ENCODE measurements at regions not wholly inside any gene's neighbourhood (a gene's known extent, or its start where the extent isn't known, plus 50 kb on each side); places are given as distances from the start of the nearest gene placed in this dataset.

- Mint-ChIP-seq H3K4me1 (peaks cover 0 to 5% (median 0%) of the 10 kb centered on the region in 7 donors), H3K36me3 (no peaks in the 10 kb centered on the region), H3K4me3 (no peak overlapping the region), H3K9me3 (peaks cover 0 to 6% (median 0%) of the 10 kb centered on the region in 11 donors), H3K27ac (no peak overlapping the region), H3K27me3 (peaks cover 14 to 56% (median 43%) of the 10 kb centered on the region in 5 donors)
- Histone ChIP-seq H3K27me3 (ENCODE audit: control insufficient read depth in 2 of 2, insufficient read depth in 2 of 2, low read length in 2 of 2) (peaks cover 0 to 5% of the 10 kb centered on the region in 2 donors), H3K9me3 (ENCODE audit: control insufficient read depth in 2 of 3, low read length in 3 of 3) (no peaks in the 10 kb centered on the region), H3K4me3 (ENCODE audit: low read length) (no peak overlapping the region), H3K4me1 (ENCODE audit: control insufficient read depth in 2 of 2, insufficient read depth in 2 of 2, low read length in 2 of 2) (no peaks in the 10 kb centered on the region), H3K36me3 (ENCODE audit: control insufficient read depth in 2 of 3, insufficient read depth in 3 of 3, low read length in 3 of 3) (no peaks in the 10 kb centered on the region), H3K27ac (ENCODE audit: low read depth, low read length) (no peak overlapping the region)
- POLR2A ChIA-PET = no interaction called here
- CTCF ChIA-PET = no interaction called here
- intact Hi-C loops (cut with micrococcal nuclease) = no loop called here
- ATAC-seq (no peak), DNase-seq (no peak)
Measured at GRCh38 chr13:39159393-39159792, 121.1 kb downstream of the NHLRC3 start.

- H3K27ac Mint-ChIP-seq = no peak overlapping the region
Measured at GRCh38 chr13:39159846-39160370, 121.7 kb downstream of the NHLRC3 start.

GRCh38 chr13:39167018-39167417 lies 128.8 kb downstream of the NHLRC3 start:
- POLR2A ChIA-PET = no interaction called here
- Histone ChIP-seq H3K36me3 (ENCODE audit: control insufficient read depth in 2 of 3, insufficient read depth in 3 of 3, low read length in 3 of 3) (no peaks in the 10 kb centered on the region), H3K4me3 (ENCODE audit: low read length) (no peak overlapping the region), H3K27ac (ENCODE audit: low read depth, low read length) (no peak overlapping the region), H3K4me1 (ENCODE audit: control insufficient read depth in 2 of 2, insufficient read depth in 2 of 2, low read length in 2 of 2) (no peaks in the 10 kb centered on the region), H3K9me3 (ENCODE audit: control insufficient read depth in 2 of 3, low read length in 3 of 3) (no peaks in the 10 kb centered on the region), H3K27me3 (ENCODE audit: control insufficient read depth in 2 of 2, insufficient read depth in 2 of 2, low read length in 2 of 2) (peaks cover 0 to 5% of the 10 kb centered on the region in 2 donors)
- ATAC-seq (no peak), DNase-seq (no peak)
- Mint-ChIP-seq H3K4me3 (no peak overlapping the region), H3K27me3 (peaks cover 0 to 22% (median 16%) of the 10 kb centered on the region in 5 donors), H3K4me1 (no peaks in the 10 kb centered on the region), H3K36me3 (no peaks in the 10 kb centered on the region), H3K27ac (no peak overlapping the region), H3K9me3 (peaks cover 0 to 6% (median 0%) of the 10 kb centered on the region in 11 donors)
- intact Hi-C loops (cut with micrococcal nuclease) = no loop called here
- CTCF ChIA-PET = no interaction called here

More at GRCh38 chr13:39159846-39160370, 121.7 kb downstream of the NHLRC3 start:
- H3K36me3 ChIP-seq (ENCODE audit: control insufficient read depth in 2 of 3, insufficient read depth in 3 of 3, low read length in 3 of 3) = no peaks in the 10 kb centered on the region
- POLR2A ChIA-PET = no interaction called here
- Mint-ChIP-seq H3K4me1 (peaks cover 0 to 5% (median 0%) of the 10 kb centered on the region in 7 donors), H3K4me3 (no peak overlapping the region), H3K36me3 (no peaks in the 10 kb centered on the region), H3K27me3 (peaks cover 13 to 52% (median 43%) of the 10 kb centered on the region in 5 donors), H3K9me3 (peaks cover 0 to 6% (median 0%) of the 10 kb centered on the region in 11 donors)
- no peak overlapping the region for H3K4me3 ChIP-seq (ENCODE audit: low read length)
- no peaks in the 10 kb centered on the region for H3K4me1 ChIP-seq (ENCODE audit: control insufficient read depth in 2 of 2, insufficient read depth in 2 of 2, low read length in 2 of 2)
- intact Hi-C loops (cut with micrococcal nuclease) = no loop called here
- ATAC-seq (no peak), DNase-seq (no peak)
- CTCF ChIA-PET = no interaction called here
- H3K9me3 ChIP-seq (ENCODE audit: control insufficient read depth in 2 of 3, low read length in 3 of 3) = no peaks in the 10 kb centered on the region
- peaks cover 0 to 5% of the 10 kb centered on the region in 2 donors for H3K27me3 ChIP-seq (ENCODE audit: control insufficient read depth in 2 of 2, insufficient read depth in 2 of 2, low read length in 2 of 2)
- no peak overlapping the region for H3K27ac ChIP-seq (ENCODE audit: low read depth, low read length)

GRCh38 chr13:39170711-39171110 lies 132.5 kb downstream of the NHLRC3 start:
- Mint-ChIP-seq H3K27ac (no peak overlapping the region), H3K27me3 (peaks cover 0 to 5% (median 4%) of the 10 kb centered on the region in 5 donors), H3K9me3 (no peaks in the 10 kb centered on the region), H3K4me1 (no peaks in the 10 kb centered on the region), H3K4me3 (no peak overlapping the region), H3K36me3 (no peaks in the 10 kb centered on the region)
- Histone ChIP-seq H3K36me3 (ENCODE audit: control insufficient read depth in 2 of 3, insufficient read depth in 3 of 3, low read length in 3 of 3) (no peaks in the 10 kb centered on the region), H3K4me1 (ENCODE audit: control insufficient read depth in 2 of 2, insufficient read depth in 2 of 2, low read length in 2 of 2) (no peaks in the 10 kb centered on the region), H3K9me3 (ENCODE audit: control insufficient read depth in 2 of 3, low read length in 3 of 3) (no peaks in the 10 kb centered on the region), H3K4me3 (ENCODE audit: low read length) (no peak overlapping the region), H3K27ac (ENCODE audit: low read depth, low read length) (no peak overlapping the region), H3K27me3 (ENCODE audit: control insufficient read depth in 2 of 2, insufficient read depth in 2 of 2, low read length in 2 of 2) (no peaks in the 10 kb centered on the region)
- CTCF ChIA-PET = no interaction called here
- POLR2A ChIA-PET = no interaction called here
- intact Hi-C loops (cut with micrococcal nuclease) = no loop called here
- ATAC-seq = no peak
- DNase-seq = no peak

- no peak overlapping the region for H3K27ac Mint-ChIP-seq
- no peak for ATAC-seq
- H3K4me1 ChIP-seq (ENCODE audit: control insufficient read depth in 2 of 2, insufficient read depth in 2 of 2, low read length in 2 of 2) = no peaks in the 10 kb centered on the region
- no peak overlapping the region for H3K4me3 ChIP-seq (ENCODE audit: low read length)
- intact Hi-C loops (cut with micrococcal nuclease) = no loop called here
- no peak overlapping the region for H3K4me3 Mint-ChIP-seq
- H3K27me3 ChIP-seq (ENCODE audit: control insufficient read depth in 2 of 2, insufficient read depth in 2 of 2, low read length in 2 of 2) = no peaks in the 10 kb centered on the region
- H3K27ac ChIP-seq (ENCODE audit: low read depth, low read length) = no peak overlapping the region
- no peaks in the 10 kb centered on the region for H3K4me1 Mint-ChIP-seq
- CTCF ChIA-PET = no interaction called here
- H3K9me3 ChIP-seq (ENCODE audit: control insufficient read depth in 2 of 3, low read length in 3 of 3) = no peaks in the 10 kb centered on the region
- no peaks in the 10 kb centered on the region for H3K36me3 Mint-ChIP-seq
- no peak for DNase-seq
- no peaks in the 10 kb centered on the region for H3K36me3 ChIP-seq (ENCODE audit: control insufficient read depth in 2 of 3, insufficient read depth in 3 of 3, low read length in 3 of 3)
- H3K27me3 Mint-ChIP-seq = peaks cover 7 to 25% (median 8%) of the 10 kb centered on the region in 5 donors
- POLR2A ChIA-PET = no interaction called here
- peaks cover 0 to 3% (median 0%) of the 10 kb centered on the region in 11 donors for H3K9me3 Mint-ChIP-seq
Measured at GRCh38 chr13:39185326-39185725, 147.1 kb downstream of the NHLRC3 start.

- Histone ChIP-seq H3K4me3 (ENCODE audit: low read length) (no peak overlapping the region), H3K9me3 (ENCODE audit: control insufficient read depth in 2 of 3, low read length in 3 of 3) (no peaks in the 10 kb centered on the region), H3K27me3 (ENCODE audit: control insufficient read depth in 2 of 2, insufficient read depth in 2 of 2, low read length in 2 of 2) (no peaks in the 10 kb centered on the region), H3K27ac (ENCODE audit: low read depth, low read length) (no peak overlapping the region), H3K36me3 (ENCODE audit: control insufficient read depth in 2 of 3, insufficient read depth in 3 of 3, low read length in 3 of 3) (no peaks in the 10 kb centered on the region), H3K4me1 (ENCODE audit: control insufficient read depth in 2 of 2, insufficient read depth in 2 of 2, low read length in 2 of 2) (no peaks in the 10 kb centered on the region)
- intact Hi-C loops (cut with micrococcal nuclease) = no loop called here
- ATAC-seq = no peak
- no peak overlapping the region for H3K4me3 Mint-ChIP-seq
- no peaks in the 10 kb centered on the region for H3K36me3 Mint-ChIP-seq
- peaks cover 5 to 16% (median 8%) of the 10 kb centered on the region in 5 donors for H3K27me3 Mint-ChIP-seq
- no peaks in the 10 kb centered on the region for H3K4me1 Mint-ChIP-seq
- peaks cover 0 to 3% (median 0%) of the 10 kb centered on the region in 11 donors for H3K9me3 Mint-ChIP-seq
- CTCF ChIA-PET = no interaction called here
- DNase-seq = no peak
- POLR2A ChIA-PET = no interaction called here
- no peak overlapping the region for H3K27ac Mint-ChIP-seq
Measured at GRCh38 chr13:39186205-39186875, 148.1 kb downstream of the NHLRC3 start.

GRCh38 chr13:39189778-39190177 lies 151.5 kb downstream of the NHLRC3 start:
- peaks cover 9 to 25% (median 16%) of the 10 kb centered on the region in 5 donors for H3K27me3 Mint-ChIP-seq

More at GRCh38 chr13:39189778-39190177, 151.5 kb downstream of the NHLRC3 start:
- Mint-ChIP-seq H3K4me3 (no peak overlapping the region), H3K9me3 (peaks cover 0 to 2% (median 0%) of the 10 kb centered on the region in 11 donors), H3K27ac (no peak overlapping the region), H3K36me3 (no peaks in the 10 kb centered on the region), H3K4me1 (no peaks in the 10 kb centered on the region)
- CTCF ChIA-PET = no interaction called here
- POLR2A ChIA-PET = no interaction called here
- H3K36me3 ChIP-seq (ENCODE audit: control insufficient read depth in 2 of 3, insufficient read depth in 3 of 3, low read length in 3 of 3) = no peaks in the 10 kb centered on the region
- intact Hi-C loops (cut with micrococcal nuclease) = no loop called here
- ATAC-seq (no peak), DNase-seq (no peak)
- H3K27me3 ChIP-seq (ENCODE audit: control insufficient read depth in 2 of 2, insufficient read depth in 2 of 2, low read length in 2 of 2) = no peaks in the 10 kb centered on the region
- H3K4me3 ChIP-seq (ENCODE audit: low read length) = no peak overlapping the region
- no peaks in the 10 kb centered on the region for H3K9me3 ChIP-seq (ENCODE audit: control insufficient read depth in 2 of 3, low read length in 3 of 3)
- no peaks in the 10 kb centered on the region for H3K4me1 ChIP-seq (ENCODE audit: control insufficient read depth in 2 of 2, insufficient read depth in 2 of 2, low read length in 2 of 2)
- H3K27ac ChIP-seq (ENCODE audit: low read depth, low read length) = no peak overlapping the region
